ENCODE measurements at regions not wholly inside any gene's neighbourhood (a gene's known extent, or its start where the extent isn't known, plus 50 kb on each side); places are given as distances from the start of the nearest gene placed in this dataset.
A peak's percentile ranks its signal among the peaks of the same experiment; 100 is the strongest.

GRCh38 chr10:28930514-28931495, 253.5 kb downstream of the BAMBI start:
- Histone ChIP-seq H3K27ac (ENCODE audit: extremely low read depth, low read depth, low read length) (no peak overlapping the region), H3K79me2 (ENCODE audit: control insufficient read depth, insufficient read depth, low read length) (no peaks in the 10 kb centered on the region), H3K4me1 (replicated peaks in 1 of 2; ENCODE audit: control insufficient read depth in 2 of 2, insufficient read depth in 2 of 2, low read length in 2 of 2) (no peaks in the 10 kb centered on the region), H4K20me1 (replicated peaks; ENCODE audit: control insufficient read depth, insufficient read depth, low read length) (no peaks in the 10 kb centered on the region), H3K9ac (ENCODE audit: insufficient read depth in 1 of 2, low read depth in 2 of 2, low read length in 2 of 2) (no peak overlapping the region), H3K36me3 (ENCODE audit: control insufficient read depth, insufficient read depth, low read length) (no peaks in the 10 kb centered on the region), H3K4me3 (no peak overlapping the region), H2AFZ (ENCODE audit: low read depth, low read length) (0 out of 2 replicates have a peak overlapping the region, but pooled peaks have one; percentile 44), H3K9me1 (ENCODE audit: control insufficient read depth, insufficient read depth, low read length) (no peaks in the 10 kb centered on the region), H3K9me3 (replicated peaks; ENCODE audit: control insufficient read depth, insufficient read depth, low read depth, low read length) (no peaks in the 10 kb centered on the region), H3K27me3 (ENCODE audit: control insufficient read depth in 2 of 2, insufficient read depth in 2 of 2, low read length in 2 of 2) (no peaks in the 10 kb centered on the region), H3K4me2 (ENCODE audit: insufficient read depth, low read length) (no peak overlapping the region)
- POLR2A ChIA-PET, result no interaction called here
- no TSS peak for BruUV-seq (replicated peaks)
- WGBS (ENCODE audit: insufficient coverage, low coverage, missing lambda C conversion rate), result 33% methylated on average over 5 of the region's 5 CpGs
- FAIRE-seq, result no peak
- DNase-seq (ENCODE audit: extremely low read depth in 1 of 4, low spot score in 3 of 4), result no peak
- CTCF ChIA-PET (ENCODE audit: low intra/inter-chr PET ratio), result no interaction called here
- ATAC-seq, result no peak
- TF ChIP-seq TOE1 (IDR thresholded peaks at IDR 0.05; ENCODE audit: borderline replicate concordance), result no peak
- no peak for TF ChIP-seq TOE1 (CRISPR knock-in tag; IDR thresholded peaks at IDR 0.05; ENCODE audit: borderline replicate concordance, low read depth)
- no peak for TF ChIP-seq SRSF9 (IDR thresholded peaks at IDR 0.05; ENCODE audit: borderline replicate concordance, low read depth, low read length)
- no peak for TF ChIP-seq LEF1 (IDR thresholded peaks at IDR 0.05)
- no peak for TF ChIP-seq BRF1 (IDR thresholded peaks at IDR 0.05; ENCODE audit: borderline replicate concordance, extremely low read depth, insufficient read length)
- no peak for TF ChIP-seq ZBTB5 (IDR thresholded peaks at IDR 0.05)
- TF ChIP-seq YY1 (IDR thresholded peaks at IDR 0.05; ENCODE audit: borderline replicate concordance in 1 of 3, control insufficient read depth in 1 of 3, extremely low read depth in 1 of 3, insufficient read depth in 3 of 3, insufficient read length in 1 of 3, insufficient replicate concordance in 2 of 3, low read depth in 1 of 3, low read length in 2 of 3), result no peak
- TF ChIP-seq ZNF274 (IDR thresholded peaks at IDR 0.05; ENCODE audit: borderline replicate concordance, low read depth, low read length), result no peak
- in situ Hi-C loops (cut with MboI), result no loop called here
- intact Hi-C loops (cut with micrococcal nuclease), result no loop called here
